NCI-H1436 treated with DMSO at 0.1 percent for 48 hours (cell line): ENCODE measurements at regions not wholly inside any gene's neighbourhood (a gene's known extent, or its start where the extent isn't known, plus 50 kb on each side); places are given as distances from the start of the nearest gene placed in this dataset.
"Not testable (repeated sequence)": the region's sequence is repeated elsewhere in the genome, so short reads cannot be mapped to it uniquely, and the experiment has no call there.

Experiments
- DNase-seq: peaks from one replicate; lab custom pipeline; 2025; lab: John Stamatoyannopoulos, UW

- no peak for DNase-seq
Measured at GRCh38 chr11:25615841-25616240, 716.1 kb upstream of the ANO3 start.

GRCh38 chr11:25625094-25625493, 706.8 kb upstream of the ANO3 start:
- DNase-seq: no peak

GRCh38 chr11:25628030-25628429, 703.9 kb upstream of the ANO3 start:
- no peak for DNase-seq

- no peak for DNase-seq
Measured at GRCh38 chr11:25633230-25633629, 698.7 kb upstream of the ANO3 start.

GRCh38 chr11:25649220-25649619, 682.7 kb upstream of the ANO3 start:
- DNase-seq: not testable (repeated sequence)

- DNase-seq: no peak
Measured at GRCh38 chr11:25650319-25650718, 681.6 kb upstream of the ANO3 start.

GRCh38 chr11:25655636-25656035, 676.3 kb upstream of the ANO3 start:
- DNase-seq: no peak

- DNase-seq: no peak
Measured at GRCh38 chr11:25658916-25659315, 673.0 kb upstream of the ANO3 start.

- no peak for DNase-seq
Measured at GRCh38 chr11:25659706-25660105, 672.2 kb upstream of the ANO3 start.

GRCh38 chr11:25667871-25668270, 664.1 kb upstream of the ANO3 start:
- DNase-seq: no peak

GRCh38 chr11:25691959-25692358, 640.0 kb upstream of the ANO3 start:
- no peak for DNase-seq

GRCh38 chr11:25702417-25702816, 629.5 kb upstream of the ANO3 start:
- DNase-seq: no peak

GRCh38 chr11:25710975-25711374, 621.0 kb upstream of the ANO3 start:
- DNase-seq: no peak

- no peak for DNase-seq
Measured at GRCh38 chr11:25727944-25728343, 604.0 kb upstream of the ANO3 start.

- DNase-seq: no peak
Measured at GRCh38 chr11:25730230-25730629, 601.7 kb upstream of the ANO3 start.

- DNase-seq: no peak
Measured at GRCh38 chr11:25733777-25734176, 598.2 kb upstream of the ANO3 start.

GRCh38 chr11:25734591-25735211, 597.2 kb upstream of the ANO3 start:
- DNase-seq: no peak

GRCh38 chr11:25737071-25737675, 594.8 kb upstream of the ANO3 start:
- no peak for DNase-seq

- no peak for DNase-seq
Measured at GRCh38 chr11:25741886-25742285, 590.0 kb upstream of the ANO3 start.

GRCh38 chr11:25742800-25743199, 589.1 kb upstream of the ANO3 start:
- DNase-seq: no peak

- DNase-seq: no peak
Measured at GRCh38 chr11:25755381-25755780, 576.5 kb upstream of the ANO3 start.

- no peak for DNase-seq
Measured at GRCh38 chr11:25755918-25756584, 575.9 kb upstream of the ANO3 start.

- no peak for DNase-seq
Measured at GRCh38 chr11:25758145-25758661, 573.7 kb upstream of the ANO3 start.
